ENCODE measurements at regions not wholly inside any gene's neighbourhood (a gene's known extent, or its start where the extent isn't known, plus 50 kb on each side); places are given as distances from the start of the nearest gene placed in this dataset.

DNA sequence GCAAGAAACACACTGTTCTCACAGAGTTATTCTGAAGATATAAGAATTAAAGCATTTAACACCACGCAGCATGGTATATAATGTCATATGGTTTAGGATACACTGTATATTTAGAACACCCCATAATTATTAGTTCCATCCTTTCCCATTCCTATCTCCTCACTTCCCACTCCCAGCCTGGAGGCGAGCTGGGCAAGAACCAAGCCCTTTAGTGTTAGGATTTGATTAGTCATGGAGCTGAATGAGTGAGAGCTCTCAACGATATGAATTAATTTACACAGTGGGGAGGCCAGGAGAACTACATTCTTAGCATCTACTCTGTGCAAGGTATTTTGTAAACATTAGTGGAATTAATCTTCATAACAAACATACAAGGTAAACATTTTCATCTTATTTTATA lies 934.3 kb downstream of the DIAPH3 start:
- no peaks in the 10 kb centered on the region for H3K4me1 ChIP-seq
- H3K36me3 ChIP-seq, result no peaks in the 10 kb centered on the region
- TF ChIP-seq, protein P1, sequence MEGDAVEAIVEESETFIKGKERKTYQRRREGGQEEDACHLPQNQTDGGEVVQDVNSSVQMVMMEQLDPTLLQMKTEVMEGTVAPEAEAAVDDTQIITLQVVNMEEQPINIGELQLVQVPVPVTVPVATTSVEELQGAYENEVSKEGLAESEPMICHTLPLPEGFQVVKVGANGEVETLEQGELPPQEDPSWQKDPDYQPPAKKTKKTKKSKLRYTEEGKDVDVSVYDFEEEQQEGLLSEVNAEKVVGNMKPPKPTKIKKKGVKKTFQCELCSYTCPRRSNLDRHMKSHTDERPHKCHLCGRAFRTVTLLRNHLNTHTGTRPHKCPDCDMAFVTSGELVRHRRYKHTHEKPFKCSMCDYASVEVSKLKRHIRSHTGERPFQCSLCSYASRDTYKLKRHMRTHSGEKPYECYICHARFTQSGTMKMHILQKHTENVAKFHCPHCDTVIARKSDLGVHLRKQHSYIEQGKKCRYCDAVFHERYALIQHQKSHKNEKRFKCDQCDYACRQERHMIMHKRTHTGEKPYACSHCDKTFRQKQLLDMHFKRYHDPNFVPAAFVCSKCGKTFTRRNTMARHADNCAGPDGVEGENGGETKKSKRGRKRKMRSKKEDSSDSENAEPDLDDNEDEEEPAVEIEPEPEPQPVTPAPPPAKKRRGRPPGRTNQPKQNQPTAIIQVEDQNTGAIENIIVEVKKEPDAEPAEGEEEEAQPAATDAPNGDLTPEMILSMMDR (IDR thresholded peaks at IDR 0.05), result no peak
- TF ChIP-seq POLR2AphosphoS5 (IDR thresholded peaks at IDR 0.05) (no peak), EP300 (IDR thresholded peaks at IDR 0.05) (no peak)
- H3K9me3 ChIP-seq, result no peaks in the 10 kb centered on the region
- no peak overlapping the region for H3K4me3 ChIP-seq
- no peak for ATAC-seq (ENCODE audit: low FRiP score in 2 of 2)
- no peak overlapping the region for H3K27ac ChIP-seq
- WGBS, 2 donors, result 62 to 80% methylated on average over 3 of the region's 3 CpGs
- no peaks in the 10 kb centered on the region for H3K27me3 ChIP-seq
- no peak for DNase-seq

DNA sequence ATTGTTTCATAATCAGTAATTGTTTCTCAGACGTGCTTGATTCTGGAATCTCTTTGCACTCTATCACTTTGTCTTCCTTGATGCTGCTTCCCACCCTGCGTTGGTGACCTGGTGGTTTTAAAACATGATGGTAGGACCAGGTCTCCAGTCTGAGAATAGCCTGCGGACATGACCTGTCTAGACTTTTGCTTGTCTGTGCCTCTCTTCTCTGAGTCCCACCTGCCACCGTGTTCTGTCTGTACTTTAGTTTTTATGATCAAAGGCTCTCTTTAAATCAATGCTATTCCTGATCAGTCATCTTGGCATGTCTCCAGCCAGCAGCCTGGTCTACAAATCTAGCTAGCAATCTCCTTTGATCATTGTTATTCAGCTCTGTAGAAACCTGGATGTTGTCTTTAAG lies 933.9 kb downstream of the DIAPH3 start:
- no peaks in the 10 kb centered on the region for H3K36me3 ChIP-seq
- DNase-seq, result no peak
- H3K4me1 ChIP-seq, result no peaks in the 10 kb centered on the region
- ATAC-seq (ENCODE audit: low FRiP score in 2 of 2), result no peak
- 66 to 72% methylated on average over 4 of the region's 4 CpGs for WGBS, 2 donors
- no peak for TF ChIP-seq EP300 (IDR thresholded peaks at IDR 0.05)
- no peak for TF ChIP-seq POLR2A (IDR thresholded peaks at IDR 0.05)
- no peak for TF ChIP-seq POLR2AphosphoS5 (IDR thresholded peaks at IDR 0.05)
- TF ChIP-seq, protein P1 (IDR thresholded peaks at IDR 0.05), result no peak
- no peak overlapping the region for H3K27ac ChIP-seq
- no peak overlapping the region for H3K4me3 ChIP-seq
- H3K27me3 ChIP-seq, result no peaks in the 10 kb centered on the region
- no peaks in the 10 kb centered on the region for H3K9me3 ChIP-seq

DNA sequence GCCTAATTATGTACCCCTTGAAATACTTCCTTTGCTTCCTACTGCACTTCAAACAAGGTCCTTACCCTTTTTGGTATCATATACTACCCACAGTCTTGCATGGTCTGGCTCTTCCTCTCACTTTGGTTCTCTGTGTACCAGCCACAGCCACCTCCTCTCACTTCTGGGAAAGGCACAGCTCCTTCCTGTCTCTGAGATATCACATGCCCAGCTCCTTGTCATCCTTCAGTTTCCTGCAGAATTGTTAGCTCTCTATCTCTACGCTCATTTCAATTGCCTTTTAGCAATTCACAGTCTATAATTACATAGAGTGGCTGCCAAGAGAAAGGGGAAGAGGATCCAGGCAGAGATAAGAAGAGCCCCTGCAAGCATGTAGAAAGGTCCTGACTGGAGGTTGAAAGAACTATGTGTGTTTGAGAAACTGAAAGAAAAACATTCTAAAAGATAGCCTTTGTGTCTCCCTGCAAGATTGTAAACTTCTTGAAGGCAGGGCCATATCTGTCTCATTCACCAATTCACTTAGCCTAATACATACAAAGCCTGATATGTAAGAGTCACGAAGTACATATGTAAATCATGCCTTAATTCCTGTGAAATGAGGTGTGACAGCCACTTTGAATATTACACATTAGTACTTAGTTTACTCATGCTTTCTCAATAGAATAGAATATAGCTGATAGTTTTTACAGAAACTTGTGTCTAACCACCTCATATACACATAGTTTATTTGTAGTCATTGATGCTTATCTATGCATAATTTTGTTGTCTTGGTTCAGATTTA lies 933.1 kb downstream of the DIAPH3 start:
- Histone ChIP-seq H3K27ac (no peak overlapping the region), H3K4me3 (no peak overlapping the region), H3K4me1 (no peaks in the 10 kb centered on the region), H3K9me3 (no peaks in the 10 kb centered on the region), H3K27me3 (no peaks in the 10 kb centered on the region), H3K36me3 (no peaks in the 10 kb centered on the region)
- ATAC-seq (ENCODE audit: low FRiP score in 2 of 2) (no peak), DNase-seq (no peak)
- 70 to 73% methylated on average over 2 of the region's 2 CpGs for WGBS, 2 donors
- no peak for TF ChIP-seq POLR2AphosphoS5 (IDR thresholded peaks at IDR 0.05)
- TF ChIP-seq POLR2A (IDR thresholded peaks at IDR 0.05), result no peak
- no peak for TF ChIP-seq EP300 (IDR thresholded peaks at IDR 0.05)
- TF ChIP-seq, protein P1 (IDR thresholded peaks at IDR 0.05), result no peak

DNA sequence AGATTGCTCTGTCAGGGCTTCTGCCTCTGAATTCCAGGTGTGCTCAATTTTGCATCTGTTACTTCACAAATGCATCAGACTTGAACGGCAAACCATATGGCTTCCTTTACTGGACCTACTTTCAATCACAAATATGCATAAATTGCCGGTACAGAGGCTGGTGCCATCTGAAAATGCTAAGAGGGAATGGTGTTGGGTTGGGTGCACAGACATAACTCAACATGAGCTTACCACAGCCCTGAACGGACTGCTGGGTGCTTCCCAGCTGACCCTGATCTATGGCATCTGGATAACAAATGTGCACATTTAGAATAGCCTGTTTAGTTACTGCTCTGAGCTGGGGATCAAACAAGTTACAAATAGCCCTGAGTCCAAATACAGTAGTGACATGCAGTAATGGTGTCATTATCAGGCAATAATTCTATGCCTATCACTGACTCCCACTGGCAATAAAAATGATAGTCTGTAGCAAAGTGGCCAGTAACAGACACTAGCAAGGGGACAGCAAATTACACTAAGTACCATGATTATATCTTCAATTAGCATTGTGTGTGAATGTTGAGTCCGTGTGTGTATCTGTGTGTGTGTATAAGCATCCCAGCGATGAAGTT lies 927.3 kb downstream of the DIAPH3 start:
- 76 to 91% methylated on average over 5 of the region's 5 CpGs for WGBS, 2 donors
- Histone ChIP-seq H3K4me1 (no peaks in the 10 kb centered on the region), H3K4me3 (no peak overlapping the region), H3K36me3 (no peaks in the 10 kb centered on the region), H3K27me3 (no peaks in the 10 kb centered on the region), H3K9me3 (no peaks in the 10 kb centered on the region), H3K27ac (no peak overlapping the region)
- ATAC-seq (ENCODE audit: low FRiP score in 2 of 2) (no peak), DNase-seq (no peak)
- TF ChIP-seq POLR2A (IDR thresholded peaks at IDR 0.05) (no peak), POLR2AphosphoS5 (IDR thresholded peaks at IDR 0.05) (no peak), EP300 (IDR thresholded peaks at IDR 0.05) (no peak)
- TF ChIP-seq, protein P1 (IDR thresholded peaks at IDR 0.05), result no peak

DNA sequence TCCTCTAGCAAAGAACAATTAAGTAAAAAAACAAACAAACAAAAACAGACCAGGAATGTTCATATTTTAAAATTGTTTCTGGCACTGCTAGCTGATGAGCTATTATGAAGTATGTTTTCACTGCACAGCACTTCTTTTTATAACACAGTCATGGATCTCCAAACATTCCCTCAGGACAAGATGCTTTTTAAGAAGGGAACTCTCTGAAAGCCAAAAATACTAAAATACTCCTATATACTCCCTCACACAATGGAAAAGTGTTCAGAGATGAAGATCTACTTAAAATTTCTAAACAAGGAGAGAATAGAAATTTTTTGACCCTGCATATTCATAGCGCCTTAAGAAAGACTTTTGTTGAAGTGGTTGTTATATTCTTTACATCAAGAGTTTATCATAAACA lies 926.8 kb downstream of the DIAPH3 start:
- DNase-seq, result no peak
- no peaks in the 10 kb centered on the region for H3K4me1 ChIP-seq
- no peak for TF ChIP-seq POLR2AphosphoS5 (IDR thresholded peaks at IDR 0.05)
- TF ChIP-seq POLR2A (IDR thresholded peaks at IDR 0.05), result no peak
- TF ChIP-seq, protein P1 (IDR thresholded peaks at IDR 0.05), result no peak
- no peak for TF ChIP-seq EP300 (IDR thresholded peaks at IDR 0.05)
- H3K36me3 ChIP-seq, result no peaks in the 10 kb centered on the region
- WGBS, 2 donors, result 78 to 82% methylated on average over 1 of the region's 1 CpG
- H3K9me3 ChIP-seq, result no peaks in the 10 kb centered on the region
- no peak for ATAC-seq (ENCODE audit: low FRiP score in 2 of 2)
- H3K4me3 ChIP-seq, result no peak overlapping the region
- H3K27ac ChIP-seq, result no peak overlapping the region
- no peaks in the 10 kb centered on the region for H3K27me3 ChIP-seq

Measured in upper lobe of left lung (tissue), 6 donors.